GM12878 (cell line): ENCODE measurements at regions not wholly inside any gene's neighbourhood (a gene's known extent, or its start where the extent isn't known, plus 50 kb on each side); places are given as distances from the start of the nearest gene placed in this dataset.

Experiments used
- DPF2 ChIP-seq: fragments of 450-650 bp; IDR thresholded peaks from 2 replicates; pipeline ENCODE4 v1.6.1; 2017; ENCODE audit warnings: mild to moderate bottlenecking
- HDAC2 ChIP-seq: fragments of 200-600 bp; sonication (generic); IDR thresholded peaks from 2 replicates; pipeline ENCODE4 v1.6.1; 2017
- IKZF1 ChIP-seq: fragments of 450-650 bp; conservative IDR thresholded peaks from 2 replicates; pipeline ENCODE4 v1.6.1; 2017; ENCODE audit warnings: antibody characterized with exemption, mild to moderate bottlenecking
- KDM1A ChIP-seq: fragments of 200-600 bp; sonication (generic); IDR thresholded peaks from 2 replicates; pipeline ENCODE4 v1.6.1; 2016; ENCODE audit warnings: borderline replicate concordance
- MEF2A ChIP-seq: IDR thresholded peaks from 2 replicates; pipeline ENCODE4 v1.6.1; 2011; ENCODE audit warnings: low read depth, mild to moderate bottlenecking, low read length, moderate library complexity; ENCODE audit not compliant: insufficient read depth
- MYC ChIP-seq: IDR thresholded peaks from 2 replicates; pipeline ENCODE4 v1.6.1; 2011; ENCODE audit warnings: mild to moderate bottlenecking, low read length, moderate library complexity, inconsistent platforms; ENCODE audit not compliant: insufficient read depth, insufficient replicate concordance, insufficient read length, severe bottlenecking
- NFIC ChIP-seq: IDR thresholded peaks from 2 replicates; pipeline ENCODE4 v1.6.1; 2012; ENCODE audit warnings: low read depth, mild to moderate bottlenecking, inconsistent platforms, low read length, moderate library complexity
- NRF1 ChIP-seq: conservative IDR thresholded peaks from 2 replicates; pipeline ENCODE4 v1.6.1; 2011; ENCODE audit warnings: mild to moderate bottlenecking, low read depth, low read length, improper control_type of control experiment
- PAX5 ChIP-seq: IDR thresholded peaks from 2 replicates; pipeline ENCODE4 v1.6.1; 2011; ENCODE audit warnings: low read depth, low read length, borderline replicate concordance
- POU2F2 ChIP-seq: IDR thresholded peaks from 3 replicates; pipeline ENCODE4 v1.6.1; 2011; ENCODE audit warnings: low read depth, mild to moderate bottlenecking, low read length, borderline replicate concordance
- RUNX3 ChIP-seq: IDR thresholded peaks from 2 replicates; pipeline ENCODE4 v1.6.1; 2012; ENCODE audit warnings: low read length, inconsistent platforms
- SUPT20H ChIP-seq: IDR thresholded peaks from 2 replicates; pipeline ENCODE4 v1.6.1; 2011; ENCODE audit warnings: low read depth, mild to moderate bottlenecking, low read length, moderate library complexity, borderline replicate concordance; ENCODE audit not compliant: control insufficient read depth
- TARDBP ChIP-seq: IDR thresholded peaks from 2 replicates; pipeline ENCODE4 v1.6.1; 2016; ENCODE audit warnings: borderline replicate concordance
- ZBED1 ChIP-seq: IDR thresholded peaks from 2 replicates; pipeline ENCODE4 v1.6.1; 2016; ENCODE audit warnings: borderline replicate concordance
- ZNF217 ChIP-seq: fragments of 450-650 bp; IDR thresholded peaks from 2 replicates; pipeline ENCODE4 v1.6.1; 2017; ENCODE audit warnings: antibody characterized with exemption, mild to moderate bottlenecking
- TF ChIP-seq, protein P1 (sequence below): fragments of 450-650 bp; formaldehyde crosslinking; IDR thresholded peaks from 2 replicates; pipeline ENCODE4 v1.4.0; 2020; ENCODE audit warnings: mild to moderate bottlenecking, moderate library complexity
- TF ChIP-seq, protein P2 (sequence below): fragments of 450-650 bp; IDR thresholded peaks from 2 replicates; pipeline ENCODE4 v1.6.1; 2017; ENCODE audit warnings: mild to moderate bottlenecking, moderate library complexity
- TF ChIP-seq, protein P3 (sequence below): IDR thresholded peaks from 2 replicates; pipeline ENCODE4 v1.6.1; 2011; ENCODE audit warnings: borderline replicate concordance, low read depth, mild to moderate bottlenecking, moderate library complexity, low read length; ENCODE audit not compliant: insufficient read depth, poor library complexity, severe bottlenecking
- TF ChIP-seq, protein P4 (sequence below): fragments of 450-650 bp; IDR thresholded peaks from 2 replicates; pipeline ENCODE4 v1.6.1; 2014; ENCODE audit warnings: mild to moderate bottlenecking
- TF ChIP-seq, protein P5 (sequence below): IDR thresholded peaks from 2 replicates; pipeline ENCODE4 v1.6.1; 2011; ENCODE audit warnings: low read depth, low read length, improper control_type of control experiment, borderline replicate concordance

DNA sequence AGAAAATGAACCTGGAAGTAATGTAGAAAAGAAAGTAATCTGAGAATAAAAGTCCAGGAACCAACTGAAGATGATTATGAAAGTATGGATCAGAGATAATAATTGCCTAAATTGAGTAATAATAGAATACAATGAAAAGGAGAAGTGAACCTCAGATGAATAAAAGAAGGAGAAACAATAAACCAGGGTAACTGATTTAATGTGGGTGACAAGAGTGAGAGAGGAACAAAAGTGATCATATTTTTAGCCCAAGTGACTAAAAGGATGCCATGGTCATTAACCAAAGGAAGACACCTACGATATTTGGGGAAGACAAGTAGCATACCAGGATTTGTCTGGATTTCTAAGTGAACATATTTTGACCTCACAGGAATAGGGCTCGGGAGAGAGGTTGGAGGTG is 600.6 kb downstream of the RNF144A start (continued):
- TF ChIP-seq, protein P1, sequence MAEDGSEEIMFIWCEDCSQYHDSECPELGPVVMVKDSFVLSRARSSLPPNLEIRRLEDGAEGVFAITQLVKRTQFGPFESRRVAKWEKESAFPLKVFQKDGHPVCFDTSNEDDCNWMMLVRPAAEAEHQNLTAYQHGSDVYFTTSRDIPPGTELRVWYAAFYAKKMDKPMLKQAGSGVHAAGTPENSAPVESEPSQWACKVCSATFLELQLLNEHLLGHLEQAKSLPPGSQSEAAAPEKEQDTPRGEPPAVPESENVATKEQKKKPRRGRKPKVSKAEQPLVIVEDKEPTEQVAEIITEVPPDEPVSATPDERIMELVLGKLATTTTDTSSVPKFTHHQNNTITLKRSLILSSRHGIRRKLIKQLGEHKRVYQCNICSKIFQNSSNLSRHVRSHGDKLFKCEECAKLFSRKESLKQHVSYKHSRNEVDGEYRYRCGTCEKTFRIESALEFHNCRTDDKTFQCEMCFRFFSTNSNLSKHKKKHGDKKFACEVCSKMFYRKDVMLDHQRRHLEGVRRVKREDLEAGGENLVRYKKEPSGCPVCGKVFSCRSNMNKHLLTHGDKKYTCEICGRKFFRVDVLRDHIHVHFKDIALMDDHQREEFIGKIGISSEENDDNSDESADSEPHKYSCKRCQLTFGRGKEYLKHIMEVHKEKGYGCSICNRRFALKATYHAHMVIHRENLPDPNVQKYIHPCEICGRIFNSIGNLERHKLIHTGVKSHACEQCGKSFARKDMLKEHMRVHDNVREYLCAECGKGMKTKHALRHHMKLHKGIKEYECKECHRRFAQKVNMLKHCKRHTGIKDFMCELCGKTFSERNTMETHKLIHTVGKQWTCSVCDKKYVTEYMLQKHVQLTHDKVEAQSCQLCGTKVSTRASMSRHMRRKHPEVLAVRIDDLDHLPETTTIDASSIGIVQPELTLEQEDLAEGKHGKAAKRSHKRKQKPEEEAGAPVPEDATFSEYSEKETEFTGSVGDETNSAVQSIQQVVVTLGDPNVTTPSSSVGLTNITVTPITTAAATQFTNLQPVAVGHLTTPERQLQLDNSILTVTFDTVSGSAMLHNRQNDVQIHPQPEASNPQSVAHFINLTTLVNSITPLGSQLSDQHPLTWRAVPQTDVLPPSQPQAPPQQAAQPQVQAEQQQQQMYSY (CRISPR knock-in tag): no peak
- TF ChIP-seq TARDBP: no peak
- TF ChIP-seq NFIC: no peak
- TF ChIP-seq, protein P2, sequence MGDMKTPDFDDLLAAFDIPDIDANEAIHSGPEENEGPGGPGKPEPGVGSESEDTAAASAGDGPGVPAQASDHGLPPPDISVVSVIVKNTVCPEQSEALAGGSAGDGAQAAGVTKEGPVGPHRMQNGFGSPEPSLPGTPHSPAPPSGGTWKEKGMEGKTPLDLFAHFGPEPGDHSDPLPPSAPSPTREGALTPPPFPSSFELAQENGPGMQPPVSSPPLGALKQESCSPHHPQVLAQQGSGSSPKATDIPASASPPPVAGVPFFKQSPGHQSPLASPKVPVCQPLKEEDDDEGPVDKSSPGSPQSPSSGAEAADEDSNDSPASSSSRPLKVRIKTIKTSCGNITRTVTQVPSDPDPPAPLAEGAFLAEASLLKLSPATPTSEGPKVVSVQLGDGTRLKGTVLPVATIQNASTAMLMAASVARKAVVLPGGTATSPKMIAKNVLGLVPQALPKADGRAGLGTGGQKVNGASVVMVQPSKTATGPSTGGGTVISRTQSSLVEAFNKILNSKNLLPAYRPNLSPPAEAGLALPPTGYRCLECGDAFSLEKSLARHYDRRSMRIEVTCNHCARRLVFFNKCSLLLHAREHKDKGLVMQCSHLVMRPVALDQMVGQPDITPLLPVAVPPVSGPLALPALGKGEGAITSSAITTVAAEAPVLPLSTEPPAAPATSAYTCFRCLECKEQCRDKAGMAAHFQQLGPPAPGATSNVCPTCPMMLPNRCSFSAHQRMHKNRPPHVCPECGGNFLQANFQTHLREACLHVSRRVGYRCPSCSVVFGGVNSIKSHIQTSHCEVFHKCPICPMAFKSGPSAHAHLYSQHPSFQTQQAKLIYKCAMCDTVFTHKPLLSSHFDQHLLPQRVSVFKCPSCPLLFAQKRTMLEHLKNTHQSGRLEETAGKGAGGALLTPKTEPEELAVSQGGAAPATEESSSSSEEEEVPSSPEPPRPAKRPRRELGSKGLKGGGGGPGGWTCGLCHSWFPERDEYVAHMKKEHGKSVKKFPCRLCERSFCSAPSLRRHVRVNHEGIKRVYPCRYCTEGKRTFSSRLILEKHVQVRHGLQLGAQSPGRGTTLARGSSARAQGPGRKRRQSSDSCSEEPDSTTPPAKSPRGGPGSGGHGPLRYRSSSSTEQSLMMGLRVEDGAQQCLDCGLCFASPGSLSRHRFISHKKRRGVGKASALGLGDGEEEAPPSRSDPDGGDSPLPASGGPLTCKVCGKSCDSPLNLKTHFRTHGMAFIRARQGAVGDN: no peak
- TF ChIP-seq DPF2: no peak
- TF ChIP-seq, protein P3, sequence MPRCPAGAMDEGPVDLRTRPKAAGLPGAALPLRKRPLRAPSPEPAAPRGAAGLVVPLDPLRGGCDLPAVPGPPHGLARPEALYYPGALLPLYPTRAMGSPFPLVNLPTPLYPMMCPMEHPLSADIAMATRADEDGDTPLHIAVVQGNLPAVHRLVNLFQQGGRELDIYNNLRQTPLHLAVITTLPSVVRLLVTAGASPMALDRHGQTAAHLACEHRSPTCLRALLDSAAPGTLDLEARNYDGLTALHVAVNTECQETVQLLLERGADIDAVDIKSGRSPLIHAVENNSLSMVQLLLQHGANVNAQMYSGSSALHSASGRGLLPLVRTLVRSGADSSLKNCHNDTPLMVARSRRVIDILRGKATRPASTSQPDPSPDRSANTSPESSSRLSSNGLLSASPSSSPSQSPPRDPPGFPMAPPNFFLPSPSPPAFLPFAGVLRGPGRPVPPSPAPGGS: no peak
- TF ChIP-seq PAX5: no peak
- no peak for TF ChIP-seq MYC
- TF ChIP-seq POU2F2: no peak
- no peak for TF ChIP-seq HDAC2
- TF ChIP-seq MEF2A: 0 out of 2 replicates have a peak, but pooled peaks have one; percentile 6
- TF ChIP-seq IKZF1: peak; percentile 67
- TF ChIP-seq RUNX3: 0 out of 2 replicates have a peak, but pooled peaks have one; percentile 5
- TF ChIP-seq, protein P4, sequence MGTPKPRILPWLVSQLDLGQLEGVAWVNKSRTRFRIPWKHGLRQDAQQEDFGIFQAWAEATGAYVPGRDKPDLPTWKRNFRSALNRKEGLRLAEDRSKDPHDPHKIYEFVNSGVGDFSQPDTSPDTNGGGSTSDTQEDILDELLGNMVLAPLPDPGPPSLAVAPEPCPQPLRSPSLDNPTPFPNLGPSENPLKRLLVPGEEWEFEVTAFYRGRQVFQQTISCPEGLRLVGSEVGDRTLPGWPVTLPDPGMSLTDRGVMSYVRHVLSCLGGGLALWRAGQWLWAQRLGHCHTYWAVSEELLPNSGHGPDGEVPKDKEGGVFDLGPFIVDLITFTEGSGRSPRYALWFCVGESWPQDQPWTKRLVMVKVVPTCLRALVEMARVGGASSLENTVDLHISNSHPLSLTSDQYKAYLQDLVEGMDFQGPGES: no peak
- no peak for TF ChIP-seq NRF1
- TF ChIP-seq SUPT20H: no peak
- TF ChIP-seq ZBED1: no peak
- no peak for TF ChIP-seq KDM1A
- TF ChIP-seq, protein P5, sequence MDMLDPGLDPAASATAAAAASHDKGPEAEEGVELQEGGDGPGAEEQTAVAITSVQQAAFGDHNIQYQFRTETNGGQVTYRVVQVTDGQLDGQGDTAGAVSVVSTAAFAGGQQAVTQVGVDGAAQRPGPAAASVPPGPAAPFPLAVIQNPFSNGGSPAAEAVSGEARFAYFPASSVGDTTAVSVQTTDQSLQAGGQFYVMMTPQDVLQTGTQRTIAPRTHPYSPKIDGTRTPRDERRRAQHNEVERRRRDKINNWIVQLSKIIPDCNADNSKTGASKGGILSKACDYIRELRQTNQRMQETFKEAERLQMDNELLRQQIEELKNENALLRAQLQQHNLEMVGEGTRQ: no peak
- no peak for TF ChIP-seq ZNF217
